Gastroesophageal sphincter (tissue), 4 donors: ENCODE measurements at regions not wholly inside any gene's neighbourhood (a gene's known extent, or its start where the extent isn't known, plus 50 kb on each side); places are given as distances from the start of the nearest gene placed in this dataset.

ENCODE experiments used
- ATAC-seq: fragments of 150-250 bp; one replicate; pipeline ENCODE4 v1.9.1; 2016; ENCODE audit warnings: mild to moderate bottlenecking, moderate library complexity
- H3K27ac ChIP-seq, 4 donors: fragments of 200-600 bp; sonication (generic) in 3 of 4; 1 replicate in 3 of 4; 2 replicates in 1 of 4; pipeline ENCODE4 v1.5.1; 2016 to 2019
- H3K27me3 ChIP-seq: fragments of 200-600 bp; sonication (generic); one replicate; pipeline ENCODE4 v1.5.1; 2019
- H3K36me3 ChIP-seq, 2 donors: fragments of 200-600 bp; sonication (generic); one replicate each; pipeline ENCODE4 v1.5.1; 2019; ENCODE audit warnings: control low read depth in 1 of 2
- H3K4me1 ChIP-seq, 3 donors: fragments of 200-600 bp; sonication (generic); 1 replicate in 2 of 3; 2 replicates in 1 of 3; pipeline ENCODE4 v1.5.1; 2016 to 2019; ENCODE audit warnings: control low read depth in 2 of 3
- H3K4me3 ChIP-seq, 2 donors: fragments of 200-600 bp; sonication (generic); one replicate each; pipeline ENCODE4 v1.5.1; 2019; ENCODE audit warnings: mild to moderate bottlenecking in 1 of 2, moderate library complexity in 1 of 2
- H3K9me3 ChIP-seq, 3 donors: fragments of 200-600 bp; sonication (generic); one replicate each; pipeline ENCODE4 v1.5.1; 2017 to 2019; ENCODE audit warnings: control low read depth in 2 of 3
- EP300 ChIP-seq: sonication (generic); formaldehyde crosslinking; IDR thresholded peaks from one replicate; pipeline ENCODE4 v1.6.1; 2017; ENCODE audit warnings: antibody characterized with exemption, mild to moderate bottlenecking
- POLR2A ChIP-seq, 2 donors: fragments of 450-650 bp; IDR thresholded peaks; one replicate each; pipeline ENCODE4 v1.6.1; 2017; ENCODE audit warnings: antibody characterized with exemption in 2 of 2, mild to moderate bottlenecking in 2 of 2, moderate library complexity in 1 of 2
- POLR2AphosphoS5 ChIP-seq: sonication (generic); formaldehyde crosslinking; IDR thresholded peaks from one replicate; pipeline ENCODE4 v1.6.1; 2017; ENCODE audit warnings: antibody characterized with exemption
- WGBS, 2 donors: methylation state at CpG; one replicate each; pipeline ENCODE4 v1.1.5; 2018; ENCODE audit warnings: low coverage in 1 of 2; 5-methylcytosine and 5-hydroxymethylcytosine counted together
- TF ChIP-seq, protein P1 (sequence below), 4 experiments: fragments of 200-600 bp in 2 of 4; fragments of 450-650 bp in 2 of 4; sonication (generic) in 1 of 4; IDR thresholded peaks; one replicate each; pipeline ENCODE4 v1.5.1; 2017 to 2019; ENCODE audit warnings: antibody characterized with exemption in 4 of 4, mild to moderate bottlenecking in 2 of 4, moderate library complexity in 2 of 4

DNA sequence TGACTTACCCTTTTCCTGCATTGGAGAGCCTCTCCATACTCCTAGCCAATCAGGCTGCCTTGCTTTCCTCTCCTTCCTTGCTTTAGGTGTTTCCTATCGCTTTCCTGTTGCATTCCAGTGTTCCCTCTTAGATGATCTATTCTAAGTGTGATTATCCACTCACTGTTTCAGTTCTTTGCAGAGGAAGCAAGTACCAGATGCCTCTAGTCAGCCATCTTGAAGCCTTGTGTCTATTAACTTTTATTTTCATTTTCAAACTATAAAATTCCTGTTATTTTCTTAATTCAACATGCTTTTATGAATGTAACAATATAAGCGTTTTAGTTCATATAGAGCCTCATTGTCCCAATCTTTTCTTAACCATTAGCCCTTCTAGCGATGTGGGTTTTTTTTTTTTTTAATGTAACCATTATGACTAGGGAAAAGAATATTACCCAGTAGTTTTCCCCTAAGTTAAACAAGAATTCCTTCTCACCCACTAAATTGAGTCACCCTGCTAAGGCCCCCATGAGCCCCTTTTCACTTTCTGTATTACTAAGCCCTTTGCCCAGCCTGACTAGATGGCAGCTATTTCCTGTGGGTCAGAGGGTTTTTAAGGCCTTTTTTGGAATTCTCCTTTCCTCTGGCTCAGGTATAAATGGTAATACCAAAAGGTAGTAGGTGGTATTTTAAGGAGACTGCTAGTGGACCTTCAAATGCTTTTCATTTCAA, 229.4 kb upstream of the CTNNB1 start:
- TF ChIP-seq POLR2A (IDR thresholded peaks at IDR 0.05) = no peak
- TF ChIP-seq POLR2AphosphoS5 = no peak
- no peak for TF ChIP-seq EP300
- TF ChIP-seq, protein P1, sequence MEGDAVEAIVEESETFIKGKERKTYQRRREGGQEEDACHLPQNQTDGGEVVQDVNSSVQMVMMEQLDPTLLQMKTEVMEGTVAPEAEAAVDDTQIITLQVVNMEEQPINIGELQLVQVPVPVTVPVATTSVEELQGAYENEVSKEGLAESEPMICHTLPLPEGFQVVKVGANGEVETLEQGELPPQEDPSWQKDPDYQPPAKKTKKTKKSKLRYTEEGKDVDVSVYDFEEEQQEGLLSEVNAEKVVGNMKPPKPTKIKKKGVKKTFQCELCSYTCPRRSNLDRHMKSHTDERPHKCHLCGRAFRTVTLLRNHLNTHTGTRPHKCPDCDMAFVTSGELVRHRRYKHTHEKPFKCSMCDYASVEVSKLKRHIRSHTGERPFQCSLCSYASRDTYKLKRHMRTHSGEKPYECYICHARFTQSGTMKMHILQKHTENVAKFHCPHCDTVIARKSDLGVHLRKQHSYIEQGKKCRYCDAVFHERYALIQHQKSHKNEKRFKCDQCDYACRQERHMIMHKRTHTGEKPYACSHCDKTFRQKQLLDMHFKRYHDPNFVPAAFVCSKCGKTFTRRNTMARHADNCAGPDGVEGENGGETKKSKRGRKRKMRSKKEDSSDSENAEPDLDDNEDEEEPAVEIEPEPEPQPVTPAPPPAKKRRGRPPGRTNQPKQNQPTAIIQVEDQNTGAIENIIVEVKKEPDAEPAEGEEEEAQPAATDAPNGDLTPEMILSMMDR (IDR thresholded peaks at IDR 0.05) = no peak
- no peak for ATAC-seq
- H3K4me1 ChIP-seq = peaks cover 12 to 47% (median 36%) of the 10 kb centered on the region in 3 donors
- no peaks in the 10 kb centered on the region for H3K36me3 ChIP-seq
- no peak overlapping the region for H3K27ac ChIP-seq
- H3K4me3 ChIP-seq = no peak overlapping the region
- WGBS, 2 donors = 96 to 98% methylated on average over 3 of the region's 3 CpGs
- no peaks in the 10 kb centered on the region for H3K9me3 ChIP-seq
- H3K27me3 ChIP-seq = no peaks in the 10 kb centered on the region

DNA sequence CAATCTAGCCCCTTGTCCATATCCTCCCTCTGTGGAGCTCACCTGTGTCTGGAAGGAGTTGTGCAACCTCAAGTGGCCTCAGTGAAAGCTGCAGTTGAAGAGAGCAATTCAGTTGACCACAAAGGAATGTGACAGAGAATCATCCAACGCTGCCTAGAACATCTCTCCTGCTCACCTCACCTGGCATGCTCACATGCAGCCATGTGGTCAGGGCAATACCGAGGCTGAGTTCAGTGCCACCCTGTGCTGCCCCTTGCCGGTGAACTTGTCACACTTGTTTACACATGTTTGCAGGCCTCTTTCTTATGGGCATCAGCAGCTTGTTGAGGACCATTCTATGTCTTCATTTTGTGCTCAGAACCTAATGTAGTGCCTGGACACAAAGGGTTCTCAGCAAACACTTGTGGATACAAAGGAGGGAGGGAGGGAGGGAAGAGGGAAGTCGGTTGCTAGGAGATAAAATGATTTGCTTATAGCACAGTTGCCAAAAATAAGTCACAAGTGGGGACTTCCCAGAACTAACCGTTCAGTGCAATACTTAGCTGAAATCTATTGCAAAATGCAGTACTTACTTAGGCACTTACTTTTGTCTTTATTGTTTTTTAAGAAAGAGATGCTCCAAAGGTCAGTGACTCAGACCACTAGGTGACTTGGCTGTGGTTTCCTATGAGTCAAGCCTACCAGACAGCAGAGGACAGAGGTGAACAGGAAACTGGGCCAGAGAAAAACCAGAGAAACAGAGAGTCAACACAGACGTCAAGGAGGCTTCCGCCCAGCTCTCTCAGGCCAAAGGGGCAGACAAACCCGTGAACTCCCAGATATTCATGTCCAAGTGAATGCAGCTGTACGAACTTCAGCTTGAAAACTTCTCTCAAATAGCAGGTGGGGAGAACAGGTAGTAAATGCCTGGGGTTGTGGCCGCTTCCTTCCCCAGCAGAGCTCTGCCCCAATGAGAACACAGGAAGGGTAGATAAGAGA, 227.8 kb upstream of the CTNNB1 start:
- peak; percentile 90 for ATAC-seq
- Histone ChIP-seq H3K27ac (peak overlapping the region; percentile 51 to 77 (median 74)), H3K9me3 (no peaks in the 10 kb centered on the region), H3K4me3 (no peak overlapping the region), H3K36me3 (no peaks in the 10 kb centered on the region), H3K4me1 (peaks cover 16 to 63% (median 41%) of the 10 kb centered on the region in 3 donors), H3K27me3 (no peaks in the 10 kb centered on the region)
- TF ChIP-seq, protein P1 (IDR thresholded peaks at IDR 0.05) = peak in 2 of 4 experiments; percentile 9 to 14
- TF ChIP-seq POLR2AphosphoS5 (peak; percentile 99), POLR2A (IDR thresholded peaks at IDR 0.05) (no peak), EP300 (no peak)
- 13 to 27% methylated on average over 7 to 9 of the region's 10 CpGs for WGBS, 2 donors

DNA sequence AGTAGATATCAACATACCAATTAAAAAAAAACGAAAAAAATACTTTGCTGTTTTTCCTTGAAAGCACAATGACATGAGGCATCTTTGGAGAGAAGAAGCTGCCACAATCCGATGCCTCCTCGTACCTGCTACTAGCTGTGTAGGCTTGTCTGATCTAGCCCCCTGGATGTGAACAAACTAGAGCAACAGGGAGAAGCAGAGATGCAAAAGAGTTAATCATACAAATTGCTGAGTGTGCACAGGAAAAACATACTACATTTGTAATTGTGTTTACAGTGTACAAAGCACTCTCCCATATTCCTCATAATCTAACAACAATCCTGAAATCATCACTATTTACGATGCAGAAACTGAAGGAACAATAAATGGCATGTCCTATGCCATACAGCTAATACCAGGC, 227.0 kb upstream of the CTNNB1 start:
- no peak for ATAC-seq
- Histone ChIP-seq H3K9me3 (no peaks in the 10 kb centered on the region), H3K36me3 (no peaks in the 10 kb centered on the region), H3K27ac (peak overlapping the region in 3 of 4 donors; percentile 72 to 77 (median 77)), H3K27me3 (no peaks in the 10 kb centered on the region), H3K4me3 (no peak overlapping the region), H3K4me1 (peaks cover 16 to 66% (median 41%) of the 10 kb centered on the region in 3 donors)
- WGBS, 2 donors = 80 to 85% methylated on average over 4 of the region's 4 CpGs
- TF ChIP-seq, protein P1 (IDR thresholded peaks at IDR 0.05) = no peak
- no peak for TF ChIP-seq POLR2AphosphoS5
- no peak for TF ChIP-seq EP300
- no peak for TF ChIP-seq POLR2A (IDR thresholded peaks at IDR 0.05)

DNA sequence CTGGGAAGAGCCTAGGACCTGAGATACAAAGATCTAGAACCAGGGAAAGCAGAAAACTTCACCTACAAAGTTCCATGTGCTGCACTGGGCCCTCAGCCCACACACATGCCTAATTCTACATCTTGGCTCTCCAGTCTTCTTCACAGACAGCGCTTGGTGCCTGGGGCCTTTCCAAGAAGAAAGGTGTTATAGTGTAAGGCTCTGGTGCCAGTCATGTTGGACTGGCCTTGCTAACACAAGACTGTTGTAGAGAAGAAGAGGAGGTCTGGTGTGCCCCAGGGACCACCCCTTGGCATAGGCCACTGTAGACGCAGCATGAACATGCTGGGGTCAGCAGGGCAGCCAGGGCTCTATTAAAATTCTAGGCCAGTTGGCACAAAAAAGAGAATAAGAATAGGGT, 226.2 kb upstream of the CTNNB1 start:
- 80 to 90% methylated on average over 2 of the region's 2 CpGs for WGBS, 2 donors
- no peaks in the 10 kb centered on the region for H3K9me3 ChIP-seq
- no peaks in the 10 kb centered on the region for H3K36me3 ChIP-seq
- peaks cover 16 to 66% (median 41%) of the 10 kb centered on the region in 3 donors for H3K4me1 ChIP-seq
- H3K27ac ChIP-seq = peak overlapping the region in 3 of 4 donors; percentile 54 to 77 (median 77)
- H3K4me3 ChIP-seq = no peak overlapping the region
- TF ChIP-seq, protein P1 (IDR thresholded peaks at IDR 0.05) = no peak
- no peak for TF ChIP-seq POLR2AphosphoS5
- no peak for TF ChIP-seq POLR2A (IDR thresholded peaks at IDR 0.05)
- TF ChIP-seq EP300 = no peak
- no peaks in the 10 kb centered on the region for H3K27me3 ChIP-seq
- ATAC-seq = no peak
